ENCODE measurements at regions not wholly inside any gene's neighbourhood (a gene's known extent, or its start where the extent isn't known, plus 50 kb on each side); places are given as distances from the start of the nearest gene placed in this dataset.

GRCh38 chr17:14940108-14940937, 324.8 kb downstream of the PMP22 start:
- DNase-seq: no peak

- no peak for DNase-seq
These were observed 329.2 kb downstream of the PMP22 start for GRCh38 chr17:14935845-14936485.

GRCh38 chr17:14935139-14935841, 329.8 kb downstream of the PMP22 start:
- DNase-seq: no peak

- no peak for DNase-seq
These were observed 331.4 kb downstream of the PMP22 start for GRCh38 chr17:14933676-14934075.

- DNase-seq: peak in 2 of 3 experiments; percentile 14 to 62
These were observed 338.5 kb downstream of the PMP22 start for GRCh38 chr17:14926526-14927122.

GRCh38 chr17:14926073-14926472, 339.1 kb downstream of the PMP22 start:
- no peak for DNase-seq

- no peak for DNase-seq
These were observed 339.6 kb downstream of the PMP22 start for GRCh38 chr17:14925498-14925897.

- DNase-seq: no peak
These were observed 341.1 kb downstream of the PMP22 start for GRCh38 chr17:14923981-14924380.

GRCh38 chr17:14922411-14922810, 342.7 kb downstream of the PMP22 start:
- DNase-seq: no peak

GRCh38 chr17:14921936-14922335, 343.2 kb downstream of the PMP22 start:
- DNase-seq: no peak

GRCh38 chr17:14919631-14920213, 345.4 kb downstream of the PMP22 start:
- DNase-seq: no peak

- no peak for DNase-seq
These were observed 346.0 kb downstream of the PMP22 start for GRCh38 chr17:14919094-14919493.

GRCh38 chr17:14918540-14918939, 346.6 kb downstream of the PMP22 start:
- DNase-seq: no peak

- DNase-seq: no peak
These were observed 354.2 kb downstream of the PMP22 start for GRCh38 chr17:14910916-14911315.

- no peak for DNase-seq
These were observed 360.7 kb downstream of the PMP22 start for GRCh38 chr17:14904386-14904785.

GRCh38 chr17:14903854-14904253, 361.3 kb downstream of the PMP22 start:
- no peak for DNase-seq

GRCh38 chr17:14902803-14903202, 362.3 kb downstream of the PMP22 start:
- DNase-seq: no peak

- no peak for DNase-seq
These were observed 362.8 kb downstream of the PMP22 start for GRCh38 chr17:14902297-14902696.

GRCh38 chr17:14901376-14901775, 363.8 kb downstream of the PMP22 start:
- DNase-seq: no peak

- DNase-seq: no peak
These were observed 378.9 kb downstream of the PMP22 start for GRCh38 chr17:14886200-14886739.

GRCh38 chr17:14882131-14882530, 383.0 kb downstream of the PMP22 start:
- DNase-seq: no peak

GRCh38 chr17:14875557-14876412, 389.3 kb downstream of the PMP22 start:
- no peak for DNase-seq
